ENCODE measurements at regions not wholly inside any gene's neighbourhood (a gene's known extent, or its start where the extent isn't known, plus 50 kb on each side); places are given as distances from the start of the nearest gene placed in this dataset.

GRCh38 chr6:113578691-113579090, 278.5 kb upstream of the MARCKS start:
- intact Hi-C loops (cut with micrococcal nuclease; ENCODE audit: unreplicated experiment) (no loop called here), in situ Hi-C loops (cut with HindIII; ENCODE audit: low pct_unique_long_range_greater_than_20kb, low sequenced_read_pairs) (no loop called here)
- Histone ChIP-seq H3K36me3 (ENCODE audit: control insufficient read depth, insufficient read depth, low read length) (no peaks in the 10 kb centered on the region), H3K27me3 (ENCODE audit: control insufficient read depth, insufficient read depth, low read length) (no peaks in the 10 kb centered on the region), H3K4me1 (ENCODE audit: control insufficient read depth, insufficient read depth, low read length) (no peaks in the 10 kb centered on the region), H3K9me3 (ENCODE audit: control insufficient read depth, insufficient read depth, low read depth, low read length) (peaks cover 3% of the 10 kb centered on the region; the same call in 1 of the 2 replicates), H3K27ac (ENCODE audit: low read length) (no peak overlapping the region), H3K4me3 (ENCODE audit: low read depth in 2 of 2, low read length in 2 of 2) (no peak overlapping the region)
- TF ChIP-seq POLR2AphosphoS5 (IDR thresholded peaks at IDR 0.05; ENCODE audit: low read depth, low read length) (no peak), TCF7L2 (IDR thresholded peaks at IDR 0.05; ENCODE audit: low read depth, low read length) (no peak), REST (IDR thresholded peaks at IDR 0.05; ENCODE audit: insufficient read depth in 1 of 2, low read depth in 2 of 2, low read length in 1 of 2) (no peak), CTCF (IDR thresholded peaks at IDR 0.05) (no peak), SIN3A (IDR thresholded peaks at IDR 0.05; ENCODE audit: borderline replicate concordance, insufficient read depth, low read depth, low read length) (no peak)
- BruUV-seq (replicated peaks) = no TSS peak
- ATAC-seq (no peak), DNase-seq (ENCODE audit: low read depth, low spot score) (no peak)
- POLR2A ChIA-PET = interaction anchor here (0.6 kb wide), 1 partner anchor 37 kb away, joined by 5 read pairs; no protein-coding TSS in a partner anchor
- CTCF ChIA-PET = no interaction called here

- BruUV-seq (replicated peaks) = no TSS peak
- ATAC-seq = no peak
- H3K36me3 ChIP-seq (ENCODE audit: control insufficient read depth, insufficient read depth, low read length) = no peaks in the 10 kb centered on the region
- intact Hi-C loops (cut with micrococcal nuclease; ENCODE audit: unreplicated experiment) (no loop called here), in situ Hi-C loops (cut with HindIII; ENCODE audit: low pct_unique_long_range_greater_than_20kb, low sequenced_read_pairs) (no loop called here)
- ChIA-PET CTCF (no interaction called here), POLR2A (no interaction called here)
- H3K9me3 ChIP-seq (ENCODE audit: control insufficient read depth, insufficient read depth, low read depth, low read length) = no peaks in the 10 kb centered on the region
- DNase-seq (ENCODE audit: low read depth, low spot score) = no peak
- H3K27me3 ChIP-seq (ENCODE audit: control insufficient read depth, insufficient read depth, low read length) = no peaks in the 10 kb centered on the region
- no peaks in the 10 kb centered on the region for H3K4me1 ChIP-seq (ENCODE audit: control insufficient read depth, insufficient read depth, low read length)
- no peak overlapping the region for H3K4me3 ChIP-seq (ENCODE audit: low read depth in 2 of 2, low read length in 2 of 2)
- H3K27ac ChIP-seq (ENCODE audit: low read length) = no peak overlapping the region
- TF ChIP-seq CTCF (IDR thresholded peaks at IDR 0.05) (no peak), SIN3A (IDR thresholded peaks at IDR 0.05; ENCODE audit: borderline replicate concordance, insufficient read depth, low read depth, low read length) (no peak), POLR2AphosphoS5 (IDR thresholded peaks at IDR 0.05; ENCODE audit: low read depth, low read length) (no peak), REST (IDR thresholded peaks at IDR 0.05; ENCODE audit: insufficient read depth in 1 of 2, low read depth in 2 of 2, low read length in 1 of 2) (no peak), TCF7L2 (IDR thresholded peaks at IDR 0.05; ENCODE audit: low read depth, low read length) (no peak)
Measured at GRCh38 chr6:113584767-113585166, 272.4 kb upstream of the MARCKS start.
